Stromal cell of bone marrow (primary cell): ENCODE measurements at regions not wholly inside any gene's neighbourhood (a gene's known extent, or its start where the extent isn't known, plus 50 kb on each side); places are given as distances from the start of the nearest gene placed in this dataset.

ENCODE experiments used
- DNase-seq: peaks from one replicate; pipeline ENCODE4 v3.0.0-alpha.2; 2012; ENCODE audit warnings: low read depth

GRCh38 chr12:20967756-20968155 lies 157.3 kb downstream of the SLCO1B3 start:
- no peak for DNase-seq

- DNase-seq, result no peak
These were observed 159.3 kb downstream of the SLCO1B3 start for GRCh38 chr12:20969766-20970165.

- no peak for DNase-seq
These were observed 145.6 kb upstream of the SLCO1B1 start for GRCh38 chr12:20985399-20985798.

- no peak for DNase-seq
These were observed 129.2 kb upstream of the SLCO1B1 start for GRCh38 chr12:21001778-21002177.

- DNase-seq, result no peak
These were observed 105.3 kb upstream of the SLCO1B1 start for GRCh38 chr12:21025656-21026055.

GRCh38 chr12:21026302-21026701 lies 104.7 kb upstream of the SLCO1B1 start:
- no peak for DNase-seq

- peak; percentile 9 for DNase-seq
These were observed 76.7 kb upstream of the SLCO1B1 start for GRCh38 chr12:21054334-21054733.

GRCh38 chr12:21065845-21066244 lies 65.1 kb upstream of the SLCO1B1 start:
- no peak for DNase-seq

GRCh38 chr12:21073129-21073528 lies 57.9 kb upstream of the SLCO1B1 start:
- DNase-seq, result no peak

GRCh38 chr12:21073822-21074460 lies 57.1 kb upstream of the SLCO1B1 start:
- no peak for DNase-seq
